ENCODE measurements at regions not wholly inside any gene's neighbourhood (a gene's known extent, or its start where the extent isn't known, plus 50 kb on each side); places are given as distances from the start of the nearest gene placed in this dataset.
A peak's percentile ranks its signal among the peaks of the same experiment; 100 is the strongest.

- Mint-ChIP-seq H3K27ac (peak overlapping the region; percentile 53), H3K36me3 (ENCODE audit: low read depth) (peaks cover 82% of the 10 kb centered on the region), H3K4me1 (ENCODE audit: low read depth) (peaks cover 35% of the 10 kb centered on the region), H3K27me3 (ENCODE audit: insufficient read depth) (peaks cover 7% of the 10 kb centered on the region), H3K9me3 (peaks cover 8% of the 10 kb centered on the region), H3K4me3 (no peak overlapping the region)
- DNase-seq = no peak
- TF ChIP-seq, protein P1, sequence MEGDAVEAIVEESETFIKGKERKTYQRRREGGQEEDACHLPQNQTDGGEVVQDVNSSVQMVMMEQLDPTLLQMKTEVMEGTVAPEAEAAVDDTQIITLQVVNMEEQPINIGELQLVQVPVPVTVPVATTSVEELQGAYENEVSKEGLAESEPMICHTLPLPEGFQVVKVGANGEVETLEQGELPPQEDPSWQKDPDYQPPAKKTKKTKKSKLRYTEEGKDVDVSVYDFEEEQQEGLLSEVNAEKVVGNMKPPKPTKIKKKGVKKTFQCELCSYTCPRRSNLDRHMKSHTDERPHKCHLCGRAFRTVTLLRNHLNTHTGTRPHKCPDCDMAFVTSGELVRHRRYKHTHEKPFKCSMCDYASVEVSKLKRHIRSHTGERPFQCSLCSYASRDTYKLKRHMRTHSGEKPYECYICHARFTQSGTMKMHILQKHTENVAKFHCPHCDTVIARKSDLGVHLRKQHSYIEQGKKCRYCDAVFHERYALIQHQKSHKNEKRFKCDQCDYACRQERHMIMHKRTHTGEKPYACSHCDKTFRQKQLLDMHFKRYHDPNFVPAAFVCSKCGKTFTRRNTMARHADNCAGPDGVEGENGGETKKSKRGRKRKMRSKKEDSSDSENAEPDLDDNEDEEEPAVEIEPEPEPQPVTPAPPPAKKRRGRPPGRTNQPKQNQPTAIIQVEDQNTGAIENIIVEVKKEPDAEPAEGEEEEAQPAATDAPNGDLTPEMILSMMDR (IDR thresholded peaks at IDR 0.05) = no peak
These were observed 249.9 kb upstream of the RGS6 start for GRCh38 chr14:71682337-71682736.

DNA sequence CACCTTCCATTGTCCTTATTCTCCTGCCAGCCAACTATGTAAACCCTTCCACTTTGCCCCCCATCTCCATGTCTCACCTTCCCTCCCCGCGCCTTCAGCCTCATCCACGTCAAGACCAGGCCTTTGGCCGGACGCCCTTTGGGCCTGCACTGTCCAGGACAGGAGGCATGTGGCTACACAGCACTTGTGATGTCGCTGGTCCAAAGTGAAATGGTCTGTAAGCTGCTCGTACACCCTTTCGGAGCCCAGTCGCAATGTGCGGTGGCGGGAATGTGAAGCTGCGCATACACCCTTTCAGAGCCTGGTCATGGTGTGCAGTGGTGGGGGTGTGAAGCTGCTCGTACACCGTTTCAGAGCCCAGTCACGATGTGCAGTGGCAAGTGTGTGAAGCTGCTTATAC lies 247.9 kb upstream of the RGS6 start:
- Mint-ChIP-seq H3K4me3 (no peak overlapping the region), H3K36me3 (ENCODE audit: low read depth) (peaks cover 65% of the 10 kb centered on the region), H3K4me1 (ENCODE audit: low read depth) (peaks cover 53% of the 10 kb centered on the region), H3K27ac (no peak overlapping the region), H3K9me3 (no peaks in the 10 kb centered on the region), H3K27me3 (ENCODE audit: insufficient read depth) (peaks cover 7% of the 10 kb centered on the region)
- TF ChIP-seq, protein P1 (IDR thresholded peaks at IDR 0.05) = no peak
- no peak for DNase-seq

DNA sequence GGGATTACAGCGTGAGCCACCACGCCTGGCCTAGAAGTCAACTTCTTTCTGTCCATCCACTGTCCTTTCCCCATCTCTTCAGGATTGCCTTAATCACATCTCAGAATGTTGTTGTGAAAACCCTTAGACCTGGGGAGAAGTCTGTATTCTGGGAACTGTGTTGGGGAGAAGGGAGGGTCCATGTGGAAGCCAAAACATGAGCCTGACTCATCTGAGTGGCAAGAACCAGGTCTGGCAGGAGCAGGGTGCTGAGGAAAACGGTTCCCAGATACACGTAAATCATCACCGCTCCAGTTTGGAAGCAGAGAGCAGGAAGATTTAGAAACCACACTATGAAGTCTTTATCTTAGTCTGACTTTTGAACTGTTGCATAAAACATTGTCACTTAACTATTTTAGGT lies 245.6 kb upstream of the RGS6 start:
- Mint-ChIP-seq H3K4me3 (no peak overlapping the region), H3K36me3 (ENCODE audit: low read depth) (peaks cover 66% of the 10 kb centered on the region), H3K27me3 (ENCODE audit: insufficient read depth) (peaks cover 7% of the 10 kb centered on the region), H3K27ac (peak overlapping the region; percentile 71), H3K9me3 (no peaks in the 10 kb centered on the region), H3K4me1 (ENCODE audit: low read depth) (peaks cover 55% of the 10 kb centered on the region)
- DNase-seq = no peak
- TF ChIP-seq, protein P1 (IDR thresholded peaks at IDR 0.05) = no peak

- Mint-ChIP-seq H3K9me3 (no peaks in the 10 kb centered on the region), H3K27me3 (ENCODE audit: insufficient read depth) (peaks cover 7% of the 10 kb centered on the region), H3K4me3 (no peak overlapping the region), H3K27ac (peak overlapping the region; percentile 71), H3K4me1 (ENCODE audit: low read depth) (peaks cover 57% of the 10 kb centered on the region), H3K36me3 (ENCODE audit: low read depth) (peaks cover 68% of the 10 kb centered on the region)
- TF ChIP-seq, protein P1 (IDR thresholded peaks at IDR 0.05) = no peak
- DNase-seq = no peak
These were observed 244.9 kb upstream of the RGS6 start for GRCh38 chr14:71687166-71687831.

GRCh38 chr14:71688576-71688975 lies 243.7 kb upstream of the RGS6 start:
- peaks cover 69% of the 10 kb centered on the region for H3K36me3 Mint-ChIP-seq (ENCODE audit: low read depth)
- TF ChIP-seq, protein P1 (IDR thresholded peaks at IDR 0.05) = no peak
- H3K9me3 Mint-ChIP-seq = no peaks in the 10 kb centered on the region
- no peak for DNase-seq
- H3K4me1 Mint-ChIP-seq (ENCODE audit: low read depth) = peaks cover 63% of the 10 kb centered on the region
- peaks cover 7% of the 10 kb centered on the region for H3K27me3 Mint-ChIP-seq (ENCODE audit: insufficient read depth)
- peak overlapping the region; percentile 44; the same call in 1 of the 2 replicates for H3K27ac Mint-ChIP-seq
- no peak overlapping the region for H3K4me3 Mint-ChIP-seq
